Vagina (tissue), 2 donors: ENCODE measurements at regions not wholly inside any gene's neighbourhood (a gene's known extent, or its start where the extent isn't known, plus 50 kb on each side); places are given as distances from the start of the nearest gene placed in this dataset.

Source experiments
- DNase-seq, 2 donors: peaks; one replicate each; pipeline ENCODE4 v3.0.0-alpha.2; 2017; ENCODE audit errors: extremely low spot score in 2 of 2
- H3K27ac ChIP-seq: fragments of 200-600 bp; sonication (generic); one replicate; pipeline ENCODE4 v1.5.1; 2019
- H3K27me3 ChIP-seq: fragments of 200-600 bp; sonication (generic); one replicate; pipeline ENCODE4 v1.5.1; 2019
- H3K36me3 ChIP-seq, 2 donors: fragments of 200-600 bp; sonication (generic); one replicate each; pipeline ENCODE4 v1.5.1; 2017 to 2019
- H3K4me1 ChIP-seq: fragments of 200-600 bp; sonication (generic); one replicate; pipeline ENCODE4 v1.5.1; 2019
- H3K4me3 ChIP-seq, 2 donors: fragments of 200-600 bp; sonication (generic); 1 replicate in 1 of 2; 2 replicates in 1 of 2; pipeline ENCODE4 v1.5.1; 2016 to 2019
- H3K9me3 ChIP-seq: fragments of 200-600 bp; sonication (generic); one replicate; pipeline ENCODE4 v1.5.1; 2019
- CTCF ChIP-seq, 3 experiments: fragments of 450-650 bp in 2 of 3; fragments of 200-600 bp in 1 of 3; sonication (generic) in 1 of 3; IDR thresholded peaks; one replicate each; pipeline ENCODE4 v1.5.1; 2017 to 2019; ENCODE audit warnings: antibody characterized with exemption in 3 of 3, mild to moderate bottlenecking in 2 of 3, moderate library complexity in 2 of 3
- POLR2A ChIP-seq, 2 donors: fragments of 450-650 bp; IDR thresholded peaks; one replicate each; pipeline ENCODE4 v1.6.1; 2017; ENCODE audit warnings: antibody characterized with exemption in 2 of 2, mild to moderate bottlenecking in 2 of 2, moderate library complexity in 2 of 2
- POLR2AphosphoS5 ChIP-seq, 2 donors: sonication (generic); formaldehyde crosslinking; IDR thresholded peaks; one replicate each; pipeline ENCODE4 v1.9.0; 2017; ENCODE audit warnings: antibody characterized with exemption in 2 of 2, mild to moderate bottlenecking in 2 of 2, low read depth in 1 of 2; ENCODE audit not compliant: insufficient read depth in 1 of 2
- intact Hi-C: fragments of 100-400 bp; cut with DNase I; formaldehyde crosslinking; loops from one replicate; pipeline ENCODE4 v1.15.1; 2023

GRCh38 chr5:152956943-152957613, 533.4 kb upstream of the GRIA1 start:
- Histone ChIP-seq H3K4me1 (no peaks in the 10 kb centered on the region), H3K27ac (no peak overlapping the region), H3K4me3 (no peak overlapping the region), H3K27me3 (no peaks in the 10 kb centered on the region), H3K36me3 (no peaks in the 10 kb centered on the region), H3K9me3 (no peaks in the 10 kb centered on the region)
- DNase-seq: no peak
- intact Hi-C loops: no loop called here
- TF ChIP-seq CTCF (IDR thresholded peaks at IDR 0.05): no peak
- no peak for TF ChIP-seq POLR2A (IDR thresholded peaks at IDR 0.05)
- TF ChIP-seq POLR2AphosphoS5 (IDR thresholded peaks at IDR 0.05; ENCODE audit: insufficient read depth in 1 of 2, low read depth in 1 of 2): no peak

GRCh38 chr5:152978141-152978835, 512.2 kb upstream of the GRIA1 start:
- TF ChIP-seq POLR2AphosphoS5 (IDR thresholded peaks at IDR 0.05; ENCODE audit: insufficient read depth in 1 of 2, low read depth in 1 of 2) (no peak), CTCF (IDR thresholded peaks at IDR 0.05) (no peak), POLR2A (IDR thresholded peaks at IDR 0.05) (no peak)
- no peak overlapping the region for H3K27ac ChIP-seq
- intact Hi-C loops: no loop called here
- H3K9me3 ChIP-seq: no peaks in the 10 kb centered on the region
- H3K27me3 ChIP-seq: no peaks in the 10 kb centered on the region
- DNase-seq: no peak
- no peaks in the 10 kb centered on the region for H3K36me3 ChIP-seq
- no peak overlapping the region for H3K4me3 ChIP-seq
- no peaks in the 10 kb centered on the region for H3K4me1 ChIP-seq

GRCh38 chr5:152987131-152987530, 503.3 kb upstream of the GRIA1 start:
- Histone ChIP-seq H3K36me3 (no peaks in the 10 kb centered on the region), H3K4me3 (no peak overlapping the region), H3K9me3 (no peaks in the 10 kb centered on the region), H3K27me3 (no peaks in the 10 kb centered on the region), H3K27ac (no peak overlapping the region), H3K4me1 (no peaks in the 10 kb centered on the region)
- no peak for TF ChIP-seq POLR2AphosphoS5 (IDR thresholded peaks at IDR 0.05; ENCODE audit: insufficient read depth in 1 of 2, low read depth in 1 of 2)
- no peak for DNase-seq
- intact Hi-C loops: no loop called here

GRCh38 chr5:152990217-152990616, 500.3 kb upstream of the GRIA1 start:
- H3K4me3 ChIP-seq: no peak overlapping the region
- intact Hi-C loops: no loop called here
- no peaks in the 10 kb centered on the region for H3K4me1 ChIP-seq
- no peaks in the 10 kb centered on the region for H3K9me3 ChIP-seq
- DNase-seq: no peak
- H3K36me3 ChIP-seq: no peaks in the 10 kb centered on the region
- no peaks in the 10 kb centered on the region for H3K27me3 ChIP-seq
- no peak overlapping the region for H3K27ac ChIP-seq
- no peak for TF ChIP-seq CTCF (IDR thresholded peaks at IDR 0.05)
- TF ChIP-seq POLR2AphosphoS5 (IDR thresholded peaks at IDR 0.05; ENCODE audit: insufficient read depth in 1 of 2, low read depth in 1 of 2): no peak
- TF ChIP-seq POLR2A (IDR thresholded peaks at IDR 0.05): no peak

GRCh38 chr5:152990649-152991048, 499.8 kb upstream of the GRIA1 start:
- Histone ChIP-seq H3K36me3 (no peaks in the 10 kb centered on the region), H3K27ac (no peak overlapping the region), H3K9me3 (no peaks in the 10 kb centered on the region), H3K4me3 (no peak overlapping the region), H3K27me3 (no peaks in the 10 kb centered on the region), H3K4me1 (no peaks in the 10 kb centered on the region)
- DNase-seq: no peak
- intact Hi-C loops: no loop called here
- TF ChIP-seq POLR2AphosphoS5 (IDR thresholded peaks at IDR 0.05; ENCODE audit: insufficient read depth in 1 of 2, low read depth in 1 of 2): no peak
- TF ChIP-seq CTCF (IDR thresholded peaks at IDR 0.05): no peak
- TF ChIP-seq POLR2A (IDR thresholded peaks at IDR 0.05): no peak
